AML-193 (cell line): ENCODE measurements at regions not wholly inside any gene's neighbourhood (a gene's known extent, or its start where the extent isn't known, plus 50 kb on each side); places are given as distances from the start of the nearest gene placed in this dataset.

ENCODE experiments used
- DNase-seq, 2 experiments: peaks; one replicate each; lab custom pipeline; 2025; lab: John Stamatoyannopoulos, UW

GRCh38 chr20:22734946-22735647 is 150.7 kb upstream of the FOXA2 start:
- DNase-seq, result peak; percentile 3

GRCh38 chr20:22740829-22741228 is 156.5 kb upstream of the FOXA2 start:
- no peak for DNase-seq

- DNase-seq, result no peak
These were observed 160.2 kb upstream of the FOXA2 start for GRCh38 chr20:22744341-22745193.

GRCh38 chr20:22745194-22745500 is 160.8 kb upstream of the FOXA2 start:
- no peak for DNase-seq

GRCh38 chr20:22746957-22747356 is 162.6 kb upstream of the FOXA2 start:
- no peak for DNase-seq

GRCh38 chr20:22752324-22752723 is 168.0 kb upstream of the FOXA2 start:
- no peak for DNase-seq

DNA sequence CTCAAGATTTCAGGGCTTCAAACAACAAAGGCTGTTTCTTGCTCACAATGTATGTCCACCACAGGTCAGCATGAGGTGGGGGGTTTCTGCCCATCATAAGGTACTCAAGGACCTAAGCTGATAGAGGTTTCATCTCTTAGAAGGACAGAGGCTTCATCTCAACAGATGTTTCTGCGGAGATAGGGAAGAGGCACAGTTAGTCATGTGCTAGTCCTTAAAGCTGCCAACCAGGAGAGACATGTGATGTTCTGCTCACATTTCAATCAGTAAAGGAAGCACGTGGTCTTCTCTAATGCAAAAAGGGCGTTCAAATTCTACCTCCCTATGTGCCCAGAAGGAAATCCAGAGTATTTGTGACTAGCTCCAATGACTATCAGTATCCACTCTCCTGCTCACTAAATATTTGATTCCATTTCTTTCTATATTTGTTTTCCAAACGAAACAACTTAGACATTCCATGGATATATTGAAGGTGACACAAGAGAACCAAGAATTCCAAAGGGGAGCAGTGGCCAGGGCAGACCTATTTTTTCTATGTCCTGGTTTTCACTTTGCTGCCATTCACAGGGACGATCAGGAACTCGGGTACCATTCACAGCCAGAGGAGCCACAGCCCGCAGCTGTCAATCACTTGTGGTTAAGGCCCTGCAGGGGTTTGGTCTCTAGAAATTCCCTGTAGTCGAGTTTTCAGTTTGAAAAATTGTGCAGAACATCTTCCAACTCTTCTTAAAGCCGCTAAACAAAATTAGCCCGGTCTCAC is 173.2 kb upstream of the FOXA2 start:
- DNase-seq, result no peak

DNA sequence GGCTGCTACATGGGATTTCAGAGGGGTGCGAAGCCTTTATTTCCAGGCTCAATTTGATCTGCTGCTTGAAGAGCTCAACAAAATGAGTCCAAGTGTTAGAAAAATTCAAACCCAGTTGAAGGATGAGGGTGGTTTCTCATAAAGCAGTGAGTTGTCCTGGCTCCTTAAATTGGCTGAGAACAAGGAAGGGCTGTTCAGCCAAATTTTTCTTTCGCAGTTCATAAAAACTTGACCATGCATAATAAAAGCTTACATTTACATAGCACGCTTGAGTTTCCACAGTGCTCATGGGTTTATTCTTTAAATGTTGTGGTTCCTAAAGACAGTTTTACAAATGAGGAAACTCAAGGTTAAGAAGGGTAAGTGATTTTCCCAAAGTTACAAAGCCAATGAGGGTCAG is 174.4 kb upstream of the FOXA2 start:
- DNase-seq, result no peak

DNA sequence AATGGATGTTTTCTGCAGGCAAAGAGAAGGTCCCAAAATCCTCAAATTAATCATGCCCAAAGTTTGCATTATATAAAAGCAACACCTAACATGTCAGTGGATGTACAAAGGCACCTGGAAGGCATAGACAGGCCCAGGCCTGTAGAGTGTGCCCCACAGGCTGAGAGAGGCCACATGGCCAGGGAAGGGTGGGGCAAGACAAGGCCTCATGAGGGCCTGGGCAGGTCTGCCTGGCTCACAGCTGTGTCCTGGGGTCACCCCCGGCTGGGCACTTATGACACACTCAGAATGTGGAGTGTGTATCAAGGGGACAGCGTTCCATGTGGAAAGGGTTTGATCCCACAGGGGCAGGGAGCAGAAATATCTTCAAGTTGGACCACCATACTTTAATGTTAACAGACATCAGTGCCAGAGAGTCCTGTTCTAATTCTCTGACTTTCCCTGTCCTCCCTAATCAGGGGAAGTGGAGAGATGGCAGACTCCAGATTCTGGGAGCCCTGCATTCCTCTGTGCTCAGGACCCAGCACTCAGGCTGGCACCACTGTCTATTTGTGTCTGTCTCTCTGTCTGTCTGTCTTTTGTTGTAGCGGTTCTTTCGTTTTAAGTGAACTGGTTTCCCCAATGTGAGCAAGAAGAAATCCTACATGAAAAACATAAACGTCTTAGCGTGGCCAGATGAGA is 178.3 kb upstream of the FOXA2 start:
- DNase-seq, result no peak

- no peak for DNase-seq
These were observed 179.0 kb upstream of the FOXA2 start for GRCh38 chr20:22763257-22763906.

DNA sequence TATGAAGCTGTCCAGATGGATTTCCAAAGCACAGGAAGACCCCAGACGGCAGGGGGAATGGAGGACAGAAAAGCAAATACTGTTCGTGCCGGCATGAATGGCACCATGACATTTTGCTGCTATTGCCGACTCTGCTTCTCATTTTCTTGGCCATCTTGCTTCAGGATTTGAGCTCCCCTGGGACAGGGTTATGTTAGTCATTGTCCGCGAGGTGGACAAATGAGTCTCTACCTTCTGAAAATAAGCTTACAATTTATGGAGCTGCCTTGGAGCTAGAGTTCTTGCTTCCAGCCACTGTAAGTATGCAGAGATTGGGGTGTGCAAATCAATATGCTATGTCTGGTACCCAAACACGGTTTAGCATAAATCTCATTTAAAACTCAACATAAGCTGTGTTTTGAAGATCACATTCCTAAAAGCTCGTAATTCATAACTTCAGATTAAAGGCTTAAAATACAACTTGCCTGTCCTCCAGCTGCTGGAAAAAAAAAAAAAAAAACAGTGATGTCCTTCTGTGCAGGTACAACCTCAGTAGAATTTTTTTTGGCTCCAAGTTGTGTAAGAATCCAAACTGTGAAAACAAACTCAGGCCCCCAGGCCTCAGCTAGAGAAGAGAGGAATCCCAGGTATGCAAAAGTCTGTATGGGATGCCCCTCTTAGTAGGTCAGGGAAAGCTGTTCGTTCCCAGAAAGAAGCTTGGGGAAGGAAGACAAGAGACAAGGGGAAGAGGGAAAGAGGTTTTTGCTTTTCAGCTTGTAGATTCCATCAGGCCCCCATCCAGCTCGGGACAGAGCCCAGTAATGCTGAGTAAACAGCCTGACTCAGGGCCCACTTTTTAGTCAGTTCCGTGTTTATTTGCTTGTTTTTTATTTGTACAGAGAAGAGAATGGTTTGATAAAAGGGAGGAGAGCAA is 184.2 kb upstream of the FOXA2 start:
- no peak for DNase-seq

DNA sequence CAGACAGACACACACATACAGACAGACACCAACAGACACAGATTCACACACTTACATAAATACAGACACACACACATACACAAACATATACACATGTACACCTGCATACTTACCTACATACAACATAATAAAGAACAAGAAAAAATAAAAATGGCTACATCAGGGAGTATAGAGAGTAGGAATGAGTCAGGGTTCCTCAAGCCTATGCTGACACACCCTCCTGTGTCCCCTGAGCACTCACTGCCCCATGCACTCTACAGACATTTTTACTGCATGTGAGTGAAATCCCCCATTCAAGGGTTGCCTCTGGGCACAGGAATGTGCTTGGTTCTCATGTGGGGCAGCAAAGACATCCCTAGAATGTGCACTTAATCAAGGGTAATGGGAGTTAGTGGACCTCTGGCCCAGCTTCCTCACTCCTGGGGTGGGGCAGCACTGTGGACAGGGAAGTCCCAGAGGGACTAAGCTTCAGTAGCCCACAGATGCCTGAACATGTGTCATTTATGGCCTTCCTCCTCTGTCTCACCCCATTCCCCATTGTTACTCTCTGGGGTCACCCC is 185.9 kb upstream of the FOXA2 start:
- DNase-seq, result no peak

GRCh38 chr20:22771706-22772105 is 187.3 kb upstream of the FOXA2 start:
- no peak for DNase-seq

GRCh38 chr20:22773344-22773743 is 189.0 kb upstream of the FOXA2 start:
- DNase-seq, result no peak

GRCh38 chr20:22775256-22775655 is 190.9 kb upstream of the FOXA2 start:
- DNase-seq, result no peak

DNA sequence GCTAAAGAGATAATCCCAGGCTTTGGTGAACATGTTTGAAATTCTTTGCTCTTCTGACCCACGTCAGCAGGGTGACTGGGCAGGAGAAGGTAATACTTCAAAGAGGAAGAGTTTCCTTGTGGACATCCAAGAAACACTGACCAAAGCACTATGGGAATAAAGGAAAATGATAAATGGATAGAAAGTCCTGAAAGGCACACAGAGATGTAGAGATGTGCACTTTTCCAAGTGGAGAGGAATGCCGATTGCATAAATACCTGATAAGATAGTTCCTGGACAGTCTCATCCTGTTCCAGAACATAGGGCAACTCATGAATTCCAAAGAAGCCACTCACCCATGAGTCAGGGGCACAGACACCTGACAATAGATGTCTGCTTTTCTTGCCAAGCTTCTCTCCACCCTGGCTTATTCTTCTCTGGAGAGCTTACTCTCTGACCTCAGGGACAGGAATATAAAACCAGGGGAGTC is 191.3 kb upstream of the FOXA2 start:
- no peak for DNase-seq

GRCh38 chr20:22776369-22776768 is 192.0 kb upstream of the FOXA2 start:
- no peak for DNase-seq

- no peak for DNase-seq
These were observed 195.5 kb upstream of the FOXA2 start for GRCh38 chr20:22779878-22780277.

- no peak for DNase-seq
These were observed 197.5 kb upstream of the FOXA2 start for GRCh38 chr20:22781869-22782268.

- no peak for DNase-seq
These were observed 205.3 kb upstream of the FOXA2 start for GRCh38 chr20:22789676-22790075.
